ENCODE measurements at regions not wholly inside any gene's neighbourhood (a gene's known extent, or its start where the extent isn't known, plus 50 kb on each side); places are given as distances from the start of the nearest gene placed in this dataset.

- no peak for TF ChIP-seq CTCF (IDR thresholded peaks at IDR 0.05; ENCODE audit: low read depth, low read length)
- no peak overlapping the region for H3K4me3 ChIP-seq (ENCODE audit: low read depth, low read length)
These were observed 421.1 kb upstream of the C16orf82 start for GRCh38 chr16:26645614-26646013.

GRCh38 chr16:26647870-26648269, 418.9 kb upstream of the C16orf82 start:
- H3K4me3 ChIP-seq (ENCODE audit: low read depth, low read length), result no peak overlapping the region
- no peak for TF ChIP-seq CTCF (IDR thresholded peaks at IDR 0.05; ENCODE audit: low read depth, low read length)

DNA sequence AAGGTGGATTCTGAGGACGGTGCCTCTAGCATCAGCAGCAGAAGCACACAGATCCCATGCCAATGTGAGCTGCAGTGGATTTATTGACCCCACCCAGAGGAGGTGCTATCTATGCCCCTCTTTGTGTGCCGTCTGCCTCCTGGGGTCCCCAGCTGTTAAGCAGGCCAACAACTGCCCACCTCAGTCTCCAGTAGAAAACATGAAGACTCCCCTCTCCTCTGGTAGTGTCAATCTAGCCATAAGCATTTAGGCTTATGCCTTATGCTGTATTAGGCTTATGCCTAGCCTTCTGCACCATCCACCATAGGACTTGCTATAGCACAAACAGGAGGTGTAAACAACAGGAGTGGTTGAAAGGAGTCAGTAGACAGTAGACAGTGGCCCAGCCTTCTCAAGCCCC, 417.9 kb upstream of the C16orf82 start:
- TF ChIP-seq CTCF (IDR thresholded peaks at IDR 0.05; ENCODE audit: low read depth, low read length), result no peak
- no peak overlapping the region for H3K4me3 ChIP-seq (ENCODE audit: low read depth, low read length)

GRCh38 chr16:26649381-26650045, 417.2 kb upstream of the C16orf82 start:
- TF ChIP-seq CTCF (IDR thresholded peaks at IDR 0.05; ENCODE audit: low read depth, low read length), result no peak
- H3K4me3 ChIP-seq (ENCODE audit: low read depth, low read length), result no peak overlapping the region

DNA sequence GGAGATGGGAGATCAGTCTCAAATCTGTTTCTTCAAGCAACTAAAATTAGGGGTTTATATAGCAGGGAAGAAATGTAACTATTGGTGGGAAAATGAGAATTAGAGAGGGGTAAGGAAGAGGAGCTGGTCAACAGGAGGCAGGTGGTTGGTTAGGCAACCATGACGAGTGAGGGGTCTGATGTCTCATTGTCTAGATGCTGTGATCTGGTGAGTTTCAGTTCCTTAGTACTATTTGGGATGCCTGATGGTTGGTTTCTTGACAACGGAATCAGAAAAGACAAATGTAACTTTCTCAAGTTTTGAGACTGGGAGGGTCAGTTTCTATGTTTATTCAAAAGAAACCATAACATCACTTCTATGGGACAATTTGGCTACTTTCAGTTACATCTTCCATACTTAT, 415.3 kb upstream of the C16orf82 start:
- no peak overlapping the region for H3K4me3 ChIP-seq (ENCODE audit: low read depth, low read length)
- no peak for TF ChIP-seq CTCF (IDR thresholded peaks at IDR 0.05; ENCODE audit: low read depth, low read length)

- no peak for TF ChIP-seq CTCF (IDR thresholded peaks at IDR 0.05; ENCODE audit: low read depth, low read length)
These were observed 414.8 kb upstream of the C16orf82 start for GRCh38 chr16:26651884-26652283.

GRCh38 chr16:26658486-26658885, 408.2 kb upstream of the C16orf82 start:
- TF ChIP-seq CTCF (IDR thresholded peaks at IDR 0.05; ENCODE audit: low read depth, low read length), result no peak
- H3K4me3 ChIP-seq (ENCODE audit: low read depth, low read length), result no peak overlapping the region

More at GRCh38 chr16:26651884-26652283, 414.8 kb upstream of the C16orf82 start:
- H3K4me3 ChIP-seq (ENCODE audit: low read depth, low read length), result no peak overlapping the region
